ENCODE measurements at regions not wholly inside any gene's neighbourhood (a gene's known extent, or its start where the extent isn't known, plus 50 kb on each side); places are given as distances from the start of the nearest gene placed in this dataset.

DNA sequence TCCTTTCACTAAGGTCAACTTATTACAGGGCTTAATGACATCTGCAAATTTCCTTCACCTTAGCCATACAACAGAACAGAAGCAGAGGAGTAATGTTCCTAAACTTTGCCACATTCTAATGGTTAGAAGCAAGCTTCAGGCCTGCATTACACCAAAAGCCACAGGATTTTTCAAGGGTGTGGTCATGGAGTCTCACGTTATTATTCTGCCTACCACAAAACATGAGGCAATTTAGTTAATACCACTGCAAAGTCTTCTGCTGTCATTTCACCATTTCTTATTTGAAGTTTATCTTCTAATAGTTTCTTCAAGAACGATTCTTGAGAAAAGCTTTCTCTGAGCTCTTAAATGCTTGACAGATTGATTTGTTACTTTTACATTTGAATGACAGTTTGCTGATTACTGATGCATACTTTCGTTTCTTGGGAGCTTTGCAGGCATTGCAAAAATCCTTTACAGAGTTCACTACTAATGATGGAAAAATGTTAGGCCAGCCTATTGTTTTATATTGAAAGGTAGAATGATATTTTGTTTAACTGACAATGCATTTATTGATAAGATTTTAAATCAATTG is 1257.1 kb downstream of the NSUN3 start:
- Mint-ChIP-seq H3K36me3 (peaks cover 2% of the 10 kb centered on the region), H3K27me3 (ENCODE audit: insufficient read depth, low read depth) (no peaks in the 10 kb centered on the region), H3K9me3 (peaks cover 5% of the 10 kb centered on the region), H3K4me1 (peaks cover 9% of the 10 kb centered on the region), H3K27ac (no peak overlapping the region), H3K4me3 (no peak overlapping the region)
- no peak overlapping the region for H3K4me2 ChIP-seq
- TF ChIP-seq EZH2phosphoT487 (IDR thresholded peaks at IDR 0.05) (no peak), EZH2 (IDR thresholded peaks at IDR 0.05) (no peak)
- TF ChIP-seq, protein P1, sequence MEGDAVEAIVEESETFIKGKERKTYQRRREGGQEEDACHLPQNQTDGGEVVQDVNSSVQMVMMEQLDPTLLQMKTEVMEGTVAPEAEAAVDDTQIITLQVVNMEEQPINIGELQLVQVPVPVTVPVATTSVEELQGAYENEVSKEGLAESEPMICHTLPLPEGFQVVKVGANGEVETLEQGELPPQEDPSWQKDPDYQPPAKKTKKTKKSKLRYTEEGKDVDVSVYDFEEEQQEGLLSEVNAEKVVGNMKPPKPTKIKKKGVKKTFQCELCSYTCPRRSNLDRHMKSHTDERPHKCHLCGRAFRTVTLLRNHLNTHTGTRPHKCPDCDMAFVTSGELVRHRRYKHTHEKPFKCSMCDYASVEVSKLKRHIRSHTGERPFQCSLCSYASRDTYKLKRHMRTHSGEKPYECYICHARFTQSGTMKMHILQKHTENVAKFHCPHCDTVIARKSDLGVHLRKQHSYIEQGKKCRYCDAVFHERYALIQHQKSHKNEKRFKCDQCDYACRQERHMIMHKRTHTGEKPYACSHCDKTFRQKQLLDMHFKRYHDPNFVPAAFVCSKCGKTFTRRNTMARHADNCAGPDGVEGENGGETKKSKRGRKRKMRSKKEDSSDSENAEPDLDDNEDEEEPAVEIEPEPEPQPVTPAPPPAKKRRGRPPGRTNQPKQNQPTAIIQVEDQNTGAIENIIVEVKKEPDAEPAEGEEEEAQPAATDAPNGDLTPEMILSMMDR (IDR thresholded peaks at IDR 0.05) = no peak
- H3K27me3 ChIP-seq = no peaks in the 10 kb centered on the region
- no peaks in the 10 kb centered on the region for H3K9me3 ChIP-seq (ENCODE audit: low read depth)
- H3K9ac ChIP-seq = no peak overlapping the region
- no peaks in the 10 kb centered on the region for H3K4me1 ChIP-seq
- no peaks in the 10 kb centered on the region for H3K79me2 ChIP-seq (ENCODE audit: low read depth)
- no peak overlapping the region for H3K27ac ChIP-seq
- H4K20me1 ChIP-seq (ENCODE audit: low read depth) = no peaks in the 10 kb centered on the region
- no peaks in the 10 kb centered on the region for H3K36me3 ChIP-seq
- H3K4me3 ChIP-seq = no peak overlapping the region
- peak overlapping the region; percentile 71 for H2AFZ ChIP-seq (replicated peaks)
- H3F3A ChIP-seq (ENCODE audit: low read depth) = no peaks in the 10 kb centered on the region
- no peak for DNase-seq (ENCODE audit: low spot score)

DNA sequence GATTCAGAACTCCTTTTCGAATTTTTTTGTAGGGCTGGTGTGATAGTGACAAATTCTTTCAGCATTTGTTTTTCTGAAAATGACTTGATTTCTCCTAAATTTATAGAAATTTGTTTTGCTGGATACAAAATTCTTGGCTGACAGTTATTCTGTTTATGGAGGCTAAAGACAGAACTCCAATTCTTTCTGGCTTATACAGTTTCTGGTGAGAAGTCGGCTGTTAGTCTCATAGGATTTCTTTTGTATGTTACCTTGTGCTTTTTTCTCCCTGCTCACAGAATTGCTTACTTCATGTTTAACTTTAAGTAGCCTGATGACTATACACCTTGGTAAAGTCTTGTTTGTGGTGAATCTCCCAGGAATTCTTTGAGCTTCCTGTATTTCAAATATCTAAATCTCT is 1264.6 kb downstream of the NSUN3 start:
- no peak for TF ChIP-seq EZH2phosphoT487 (IDR thresholded peaks at IDR 0.05)
- H3K9ac ChIP-seq = no peak overlapping the region
- no peaks in the 10 kb centered on the region for H3K4me1 ChIP-seq
- no peaks in the 10 kb centered on the region for H3F3A ChIP-seq (ENCODE audit: low read depth)
- H3K9me3 ChIP-seq (ENCODE audit: low read depth) = peaks cover 8% of the 10 kb centered on the region
- no peaks in the 10 kb centered on the region for H3K27me3 ChIP-seq
- DNase-seq (ENCODE audit: low spot score) = no peak
- Mint-ChIP-seq H3K4me3 (no peak overlapping the region), H3K4me1 (no peaks in the 10 kb centered on the region), H3K27ac (no peak overlapping the region), H3K9me3 (peaks cover 16% of the 10 kb centered on the region), H3K27me3 (ENCODE audit: insufficient read depth, low read depth) (no peaks in the 10 kb centered on the region), H3K36me3 (no peaks in the 10 kb centered on the region)
- no peak overlapping the region for H3K4me2 ChIP-seq
- no peaks in the 10 kb centered on the region for H4K20me1 ChIP-seq (ENCODE audit: low read depth)
- no peaks in the 10 kb centered on the region for H3K79me2 ChIP-seq (ENCODE audit: low read depth)
- H3K4me3 ChIP-seq = no peak overlapping the region
- H3K36me3 ChIP-seq = no peaks in the 10 kb centered on the region
- H2AFZ ChIP-seq (replicated peaks) = no peak overlapping the region
- H3K27ac ChIP-seq = no peak overlapping the region

DNA sequence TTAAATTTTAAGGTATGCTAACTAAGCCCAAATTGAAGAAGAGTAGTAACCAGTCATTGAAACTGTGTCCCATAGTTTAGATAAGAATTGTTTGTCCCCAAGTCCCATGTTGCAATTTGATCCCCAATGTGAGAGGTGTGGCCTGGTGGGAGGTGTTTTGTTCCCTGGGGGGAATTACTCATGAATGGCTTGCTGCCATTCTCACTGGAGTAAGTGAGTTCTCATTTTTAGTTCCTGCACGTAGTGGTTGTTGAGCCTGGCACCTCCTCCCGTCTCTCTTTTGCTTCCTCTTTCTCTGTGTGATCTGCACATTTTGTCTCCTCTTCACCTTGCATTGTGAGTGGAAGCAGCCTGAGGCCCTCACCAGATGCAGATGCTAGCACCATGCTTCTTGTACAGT is 1271.0 kb downstream of the NSUN3 start:
- TF ChIP-seq EZH2phosphoT487 (IDR thresholded peaks at IDR 0.05) = no peak
- no peak for TF ChIP-seq EZH2 (IDR thresholded peaks at IDR 0.05)
- TF ChIP-seq, protein P1 (IDR thresholded peaks at IDR 0.05) = no peak
- H3F3A ChIP-seq (ENCODE audit: low read depth) = no peaks in the 10 kb centered on the region
- no peaks in the 10 kb centered on the region for H3K27me3 ChIP-seq
- no peak overlapping the region for H3K4me2 ChIP-seq
- H3K27me3 Mint-ChIP-seq (ENCODE audit: insufficient read depth, low read depth) = peaks cover 2% of the 10 kb centered on the region
- H3K27ac ChIP-seq = no peak overlapping the region
- no peaks in the 10 kb centered on the region for H3K9me3 Mint-ChIP-seq
- H3K27ac Mint-ChIP-seq = no peak overlapping the region
- H2AFZ ChIP-seq (replicated peaks) = no peak overlapping the region
- no peak overlapping the region for H3K4me3 Mint-ChIP-seq
- no peak for DNase-seq (ENCODE audit: low spot score)
- H3K79me2 ChIP-seq (ENCODE audit: low read depth) = no peaks in the 10 kb centered on the region
- H3K9me3 ChIP-seq (ENCODE audit: low read depth) = no peaks in the 10 kb centered on the region
- no peaks in the 10 kb centered on the region for H3K36me3 ChIP-seq
- no peak overlapping the region for H3K4me3 ChIP-seq
- no peaks in the 10 kb centered on the region for H4K20me1 ChIP-seq (ENCODE audit: low read depth)
- H3K9ac ChIP-seq = no peak overlapping the region
- H3K36me3 Mint-ChIP-seq = no peaks in the 10 kb centered on the region
- H3K4me1 Mint-ChIP-seq = no peaks in the 10 kb centered on the region
- no peaks in the 10 kb centered on the region for H3K4me1 ChIP-seq

DNA sequence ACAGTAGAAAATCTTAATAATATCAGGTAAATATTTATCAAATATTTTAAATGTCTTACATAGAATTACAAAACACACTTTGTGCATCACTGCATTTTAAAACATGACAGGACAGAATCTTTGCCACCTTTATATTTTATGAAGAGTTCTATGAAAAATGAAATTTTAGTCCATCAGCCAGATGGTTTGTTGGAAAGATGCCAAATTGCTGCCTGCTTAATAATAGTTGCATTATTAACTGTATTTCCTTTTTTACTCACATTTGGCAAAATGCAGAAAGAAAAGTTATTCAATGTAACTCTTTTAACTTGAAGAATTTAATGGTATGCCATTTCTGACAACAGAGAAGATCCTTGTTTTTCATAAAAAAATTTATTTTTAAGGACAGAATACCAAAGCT is 1271.6 kb downstream of the NSUN3 start:
- Histone ChIP-seq H3K27me3 (no peaks in the 10 kb centered on the region), H3F3A (ENCODE audit: low read depth) (no peaks in the 10 kb centered on the region), H3K79me2 (ENCODE audit: low read depth) (no peaks in the 10 kb centered on the region), H3K36me3 (no peaks in the 10 kb centered on the region), H3K9ac (no peak overlapping the region), H3K4me1 (no peaks in the 10 kb centered on the region), H3K27ac (no peak overlapping the region), H2AFZ (replicated peaks) (no peak overlapping the region), H4K20me1 (ENCODE audit: low read depth) (no peaks in the 10 kb centered on the region), H3K4me3 (no peak overlapping the region), H3K9me3 (ENCODE audit: low read depth) (no peaks in the 10 kb centered on the region), H3K4me2 (no peak overlapping the region)
- no peak for DNase-seq (ENCODE audit: low spot score)
- no peaks in the 10 kb centered on the region for H3K4me1 Mint-ChIP-seq
- H3K4me3 Mint-ChIP-seq = no peak overlapping the region
- H3K36me3 Mint-ChIP-seq = no peaks in the 10 kb centered on the region
- H3K27me3 Mint-ChIP-seq (ENCODE audit: insufficient read depth, low read depth) = peaks cover 2% of the 10 kb centered on the region
- TF ChIP-seq EZH2 (IDR thresholded peaks at IDR 0.05) (no peak), EZH2phosphoT487 (IDR thresholded peaks at IDR 0.05) (no peak)
- TF ChIP-seq, protein P1 (IDR thresholded peaks at IDR 0.05) = no peak
- H3K9me3 Mint-ChIP-seq = no peaks in the 10 kb centered on the region
- H3K27ac Mint-ChIP-seq = no peak overlapping the region

All from neural progenitor cell (in vitro differentiated cells).